Progenitor cell of endocrine pancreas (in vitro differentiated cells): ENCODE measurements at regions not wholly inside any gene's neighbourhood (a gene's known extent, or its start where the extent isn't known, plus 50 kb on each side); places are given as distances from the start of the nearest gene placed in this dataset.

Experiments
- DNase-seq: peaks from one replicate; pipeline ENCODE4 v3.0.0; 2021; ENCODE audit warnings: low spot score; ENCODE audit not compliant: unreplicated experiment
- H3K27ac Mint-ChIP-seq: 2 replicates; pipeline ENCODE4 v1.8.0; 2021; ENCODE audit warnings: mild to moderate bottlenecking, moderate library complexity, mixed read lengths
- H3K27me3 Mint-ChIP-seq: 2 replicates; pipeline ENCODE4 v1.8.0; 2021; ENCODE audit warnings: mixed read lengths
- H3K36me3 Mint-ChIP-seq: 2 replicates; pipeline ENCODE4 v1.8.0; 2022; ENCODE audit warnings: mixed read lengths; ENCODE audit not compliant: insufficient read depth
- H3K4me1 Mint-ChIP-seq: 2 replicates; pipeline ENCODE4 v1.8.0; 2021; ENCODE audit warnings: low read depth, mixed read lengths
- H3K4me3 Mint-ChIP-seq: 2 replicates; pipeline ENCODE4 v1.8.0; 2021; ENCODE audit warnings: low read depth, mild to moderate bottlenecking, moderate library complexity, mixed read lengths
- H3K9me3 Mint-ChIP-seq: 2 replicates; pipeline ENCODE4 v1.8.0; 2021; ENCODE audit warnings: low read depth, mixed read lengths
- TF ChIP-seq, protein P1 (sequence below): fragments of 200-600 bp; sonication (generic); IDR thresholded peaks from one replicate; pipeline ENCODE4 v1.5.0; 2021; ENCODE audit warnings: antibody characterized with exemption, mild to moderate bottlenecking; ENCODE audit not compliant: unreplicated experiment

- Mint-ChIP-seq H3K36me3 (no peaks in the 10 kb centered on the region), H3K4me3 (no peak overlapping the region), H3K27ac (no peak overlapping the region), H3K27me3 (peaks cover 6% of the 10 kb centered on the region), H3K4me1 (peaks cover 9% of the 10 kb centered on the region), H3K9me3 (no peaks in the 10 kb centered on the region)
- TF ChIP-seq, protein P1, sequence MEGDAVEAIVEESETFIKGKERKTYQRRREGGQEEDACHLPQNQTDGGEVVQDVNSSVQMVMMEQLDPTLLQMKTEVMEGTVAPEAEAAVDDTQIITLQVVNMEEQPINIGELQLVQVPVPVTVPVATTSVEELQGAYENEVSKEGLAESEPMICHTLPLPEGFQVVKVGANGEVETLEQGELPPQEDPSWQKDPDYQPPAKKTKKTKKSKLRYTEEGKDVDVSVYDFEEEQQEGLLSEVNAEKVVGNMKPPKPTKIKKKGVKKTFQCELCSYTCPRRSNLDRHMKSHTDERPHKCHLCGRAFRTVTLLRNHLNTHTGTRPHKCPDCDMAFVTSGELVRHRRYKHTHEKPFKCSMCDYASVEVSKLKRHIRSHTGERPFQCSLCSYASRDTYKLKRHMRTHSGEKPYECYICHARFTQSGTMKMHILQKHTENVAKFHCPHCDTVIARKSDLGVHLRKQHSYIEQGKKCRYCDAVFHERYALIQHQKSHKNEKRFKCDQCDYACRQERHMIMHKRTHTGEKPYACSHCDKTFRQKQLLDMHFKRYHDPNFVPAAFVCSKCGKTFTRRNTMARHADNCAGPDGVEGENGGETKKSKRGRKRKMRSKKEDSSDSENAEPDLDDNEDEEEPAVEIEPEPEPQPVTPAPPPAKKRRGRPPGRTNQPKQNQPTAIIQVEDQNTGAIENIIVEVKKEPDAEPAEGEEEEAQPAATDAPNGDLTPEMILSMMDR: peak; percentile 72
- no peak for DNase-seq
Measured at GRCh38 chr16:80084614-80085013, 456.2 kb upstream of the DYNLRB2 start.

- H3K4me1 Mint-ChIP-seq: peaks cover 9% of the 10 kb centered on the region
- TF ChIP-seq, protein P1: no peak
- H3K9me3 Mint-ChIP-seq: no peaks in the 10 kb centered on the region
- DNase-seq: no peak
- H3K36me3 Mint-ChIP-seq: no peaks in the 10 kb centered on the region
- no peak overlapping the region for H3K27ac Mint-ChIP-seq
- no peak overlapping the region for H3K4me3 Mint-ChIP-seq
- H3K27me3 Mint-ChIP-seq: peaks cover 6% of the 10 kb centered on the region
Measured at GRCh38 chr16:80084163-80084562, 456.6 kb upstream of the DYNLRB2 start.

- Mint-ChIP-seq H3K9me3 (no peaks in the 10 kb centered on the region), H3K27ac (no peak overlapping the region), H3K4me3 (no peak overlapping the region), H3K27me3 (peaks cover 6% of the 10 kb centered on the region), H3K4me1 (peaks cover 9% of the 10 kb centered on the region), H3K36me3 (no peaks in the 10 kb centered on the region)
- TF ChIP-seq, protein P1: no peak
- DNase-seq: no peak
Measured at GRCh38 chr16:80082906-80083305, 457.9 kb upstream of the DYNLRB2 start.

- Mint-ChIP-seq H3K4me3 (no peak overlapping the region), H3K4me1 (peaks cover 9% of the 10 kb centered on the region), H3K27ac (no peak overlapping the region), H3K36me3 (no peaks in the 10 kb centered on the region), H3K27me3 (peaks cover 11% of the 10 kb centered on the region), H3K9me3 (no peaks in the 10 kb centered on the region)
- TF ChIP-seq, protein P1: no peak
- no peak for DNase-seq
Measured at GRCh38 chr16:80081846-80082245, 458.9 kb upstream of the DYNLRB2 start.

DNA sequence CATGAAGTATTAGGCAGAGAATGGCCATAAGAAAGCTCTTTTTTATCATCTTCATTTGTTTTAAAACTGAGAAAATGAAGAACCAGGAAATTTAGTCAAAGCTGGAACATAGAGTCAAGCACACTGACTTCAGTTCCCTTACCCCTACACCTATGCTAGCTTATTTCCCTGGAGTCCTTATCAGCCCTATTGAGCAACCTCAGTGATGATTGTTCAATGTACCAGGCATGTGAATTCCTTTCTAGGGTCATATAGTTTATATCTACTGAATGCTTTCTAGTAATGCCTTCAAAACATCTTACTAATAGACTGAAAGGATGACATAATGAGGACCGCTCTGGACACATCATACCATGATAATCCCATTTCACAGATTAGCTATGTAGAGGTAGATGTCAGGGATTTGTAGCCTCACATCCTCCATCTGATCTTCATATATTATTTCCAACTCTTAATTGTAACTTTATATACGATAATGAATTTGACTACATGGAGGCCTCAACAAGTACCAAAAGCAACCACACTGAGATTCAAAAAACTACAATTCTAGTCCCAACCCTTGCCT, 460.4 kb upstream of the DYNLRB2 start:
- H3K9me3 Mint-ChIP-seq: no peaks in the 10 kb centered on the region
- H3K27ac Mint-ChIP-seq: no peak overlapping the region
- no peaks in the 10 kb centered on the region for H3K36me3 Mint-ChIP-seq
- H3K27me3 Mint-ChIP-seq: peaks cover 12% of the 10 kb centered on the region
- H3K4me3 Mint-ChIP-seq: no peak overlapping the region
- no peak for DNase-seq
- TF ChIP-seq, protein P1: no peak
- peaks cover 9% of the 10 kb centered on the region for H3K4me1 Mint-ChIP-seq
